ENCODE measurements at regions not wholly inside any gene's neighbourhood (a gene's known extent, or its start where the extent isn't known, plus 50 kb on each side); places are given as distances from the start of the nearest gene placed in this dataset.

GRCh38 chr19:5392486-5392885 is 51.9 kb upstream of the PTPRS start:
- DNase-seq = no peak

DNA sequence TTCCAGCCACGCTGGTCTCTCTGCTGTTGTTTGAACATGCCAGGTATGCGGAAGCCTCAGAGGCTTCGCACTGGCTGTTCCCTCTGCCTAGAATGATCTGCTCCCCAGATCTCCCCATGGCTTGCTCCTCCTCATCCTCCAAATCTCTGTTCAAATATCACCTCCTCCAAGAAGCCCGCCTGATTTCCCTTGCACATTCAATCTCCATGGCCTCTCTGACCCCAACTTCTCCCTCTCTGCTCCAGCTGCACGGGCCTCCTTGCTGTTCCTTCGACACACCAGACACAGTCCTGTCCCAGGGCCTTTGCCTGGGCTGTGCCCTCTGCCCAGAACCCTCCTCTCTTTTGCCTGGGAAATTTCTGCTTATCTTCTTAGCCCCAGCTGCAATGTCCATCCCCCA is 52.5 kb upstream of the PTPRS start:
- no peak for DNase-seq

DNA sequence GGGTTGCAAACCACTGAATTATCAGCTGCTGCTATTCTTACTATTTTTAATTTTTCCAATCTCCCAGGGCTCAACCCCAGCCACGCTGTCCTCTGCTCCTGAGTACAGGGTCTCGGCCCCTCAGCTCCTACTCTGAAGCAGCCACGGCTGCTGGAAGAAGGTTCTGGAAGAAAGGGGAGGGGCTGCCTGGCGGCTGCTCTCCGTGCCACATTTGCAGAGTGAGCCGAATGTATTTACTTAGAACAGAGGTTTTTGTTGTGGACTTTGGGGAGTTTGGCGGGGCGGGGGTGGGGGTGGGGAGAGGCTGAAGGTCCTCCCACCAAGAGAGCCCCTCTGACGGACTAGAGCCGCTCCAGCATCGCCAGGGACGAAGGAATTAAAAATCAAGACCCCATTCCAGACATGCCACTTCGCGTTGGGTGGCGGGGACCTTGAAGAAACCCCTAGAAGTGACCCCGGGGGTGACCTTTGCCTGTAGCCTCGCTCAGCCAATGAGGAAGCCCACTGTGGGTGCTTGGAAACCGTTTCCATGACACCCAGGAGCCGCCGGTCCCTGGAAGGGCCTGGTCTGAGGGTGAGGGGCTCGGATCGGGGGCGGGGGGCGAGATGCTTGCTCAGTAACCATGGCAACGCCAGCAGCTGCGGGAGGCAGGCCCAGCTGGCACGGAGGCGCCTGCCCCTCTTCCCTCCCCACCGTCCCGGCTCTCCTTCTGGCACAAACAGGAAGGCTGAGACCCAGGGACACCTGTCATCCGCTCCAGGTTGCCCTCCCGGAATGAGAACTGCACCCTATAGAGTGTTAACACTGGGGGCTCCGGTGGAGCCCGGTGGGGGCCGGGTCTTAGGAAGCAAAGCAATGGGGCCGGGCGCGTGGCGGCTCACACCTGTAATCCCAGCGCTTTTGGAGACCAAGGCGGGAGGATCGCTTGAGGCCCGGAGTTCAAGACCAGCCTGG is 54.2 kb upstream of the PTPRS start:
- no peak for DNase-seq

GRCh38 chr19:5395556-5395955 is 54.9 kb upstream of the PTPRS start:
- no peak for DNase-seq

DNA sequence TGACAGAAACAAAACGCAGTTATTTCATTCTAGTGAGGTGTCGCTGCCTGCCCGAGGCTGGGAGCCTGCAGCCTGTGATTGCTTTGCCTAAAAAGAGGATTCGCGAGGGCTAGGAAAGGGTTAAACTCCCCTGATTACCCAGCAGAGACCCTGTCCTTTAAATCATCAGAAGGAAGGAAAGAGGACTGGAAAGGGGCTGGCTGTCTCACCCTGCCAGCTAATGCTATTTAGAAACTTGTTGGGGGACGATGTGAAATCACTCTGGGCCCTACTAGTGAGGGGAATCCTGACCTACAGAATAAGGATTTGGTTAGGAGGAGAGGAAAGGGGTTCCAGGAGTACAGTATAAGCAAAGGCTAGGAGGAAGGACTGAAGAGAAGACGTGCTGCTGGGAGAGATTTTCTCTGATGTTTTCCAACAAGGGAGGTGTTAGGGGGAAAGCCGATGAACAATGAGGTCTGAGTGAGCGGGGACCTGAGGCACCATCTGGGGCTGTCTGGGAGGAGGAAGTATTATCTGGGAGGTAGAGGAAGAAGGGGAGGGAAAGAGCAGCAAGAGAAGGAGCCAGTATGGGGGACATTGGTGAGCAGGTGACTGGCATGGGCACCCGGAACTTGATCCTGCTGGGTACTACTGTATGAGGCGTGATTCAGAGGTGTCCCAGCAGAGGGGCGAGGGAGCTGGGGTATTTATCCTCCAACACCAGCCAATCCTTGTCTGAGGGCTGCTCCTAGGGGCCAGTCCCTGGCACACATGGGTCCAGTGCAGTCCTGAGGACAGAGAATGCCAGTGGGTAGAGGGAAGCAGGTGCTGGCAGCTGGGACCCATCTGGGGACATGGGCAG is 55.7 kb upstream of the PTPRS start:
- no peak for DNase-seq

- no peak for DNase-seq
These were observed 56.4 kb upstream of the PTPRS start for GRCh38 chr19:5396963-5397362.

DNA sequence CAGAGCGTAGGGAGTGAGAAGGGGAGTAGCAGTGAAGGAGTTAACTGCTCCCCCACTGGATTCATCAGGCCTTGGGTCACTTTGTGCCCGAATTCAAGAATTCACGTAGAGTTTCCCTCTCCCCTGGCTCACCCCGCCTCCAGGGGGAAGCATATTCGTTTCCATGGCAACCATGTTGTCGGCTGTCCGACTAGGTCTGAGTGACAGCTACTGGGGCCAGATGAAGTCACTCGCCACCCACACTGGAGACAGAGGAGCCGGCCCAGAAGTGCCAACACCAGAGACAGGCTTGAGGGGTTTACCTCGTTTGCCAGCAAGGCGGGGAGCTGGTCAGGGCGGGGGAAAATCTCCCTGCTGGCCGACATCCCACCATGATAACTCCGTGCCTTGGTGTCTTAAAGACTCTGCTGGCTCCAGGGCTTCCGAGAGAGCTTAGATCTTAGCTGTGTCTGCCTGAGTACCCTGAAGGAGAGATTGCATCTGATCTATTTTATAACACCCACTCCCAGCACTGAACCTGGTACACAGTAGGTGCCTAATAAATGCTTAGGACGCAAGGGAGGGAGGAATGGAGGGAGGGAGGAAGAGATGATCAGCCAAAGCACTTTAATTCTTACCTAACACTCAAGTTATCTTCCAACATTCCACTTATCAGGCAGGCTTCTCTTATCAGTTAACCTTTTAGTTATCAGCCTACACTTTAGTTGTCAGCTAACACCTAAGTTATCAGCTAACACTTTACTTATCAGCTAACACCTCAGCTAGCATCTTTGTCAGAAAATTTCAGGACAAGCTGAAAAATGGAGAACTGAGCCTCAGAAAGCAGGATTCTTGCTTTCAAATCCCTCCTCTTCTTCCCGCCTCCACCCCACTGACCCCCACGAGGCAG is 57.2 kb upstream of the ZNRF4 start:
- peak; percentile 56 for DNase-seq

DNA sequence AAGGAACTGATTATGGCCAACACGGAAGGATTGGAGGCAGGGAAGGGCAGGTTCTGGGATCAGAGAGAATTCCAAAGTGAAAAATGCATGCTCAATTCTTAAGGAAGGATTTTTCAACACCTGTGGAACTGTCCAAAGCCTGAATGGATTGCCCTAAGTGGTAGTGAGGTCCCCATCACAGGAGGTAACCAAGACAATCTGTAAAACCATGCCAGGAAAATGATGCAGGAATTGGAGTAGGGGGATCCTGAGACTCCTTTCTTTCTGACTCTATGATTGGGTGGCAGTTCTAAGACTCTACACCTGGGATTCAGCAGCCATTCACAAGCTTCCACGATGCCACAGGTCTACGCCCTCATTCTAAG is 56.5 kb upstream of the ZNRF4 start:
- DNase-seq = no peak

DNA sequence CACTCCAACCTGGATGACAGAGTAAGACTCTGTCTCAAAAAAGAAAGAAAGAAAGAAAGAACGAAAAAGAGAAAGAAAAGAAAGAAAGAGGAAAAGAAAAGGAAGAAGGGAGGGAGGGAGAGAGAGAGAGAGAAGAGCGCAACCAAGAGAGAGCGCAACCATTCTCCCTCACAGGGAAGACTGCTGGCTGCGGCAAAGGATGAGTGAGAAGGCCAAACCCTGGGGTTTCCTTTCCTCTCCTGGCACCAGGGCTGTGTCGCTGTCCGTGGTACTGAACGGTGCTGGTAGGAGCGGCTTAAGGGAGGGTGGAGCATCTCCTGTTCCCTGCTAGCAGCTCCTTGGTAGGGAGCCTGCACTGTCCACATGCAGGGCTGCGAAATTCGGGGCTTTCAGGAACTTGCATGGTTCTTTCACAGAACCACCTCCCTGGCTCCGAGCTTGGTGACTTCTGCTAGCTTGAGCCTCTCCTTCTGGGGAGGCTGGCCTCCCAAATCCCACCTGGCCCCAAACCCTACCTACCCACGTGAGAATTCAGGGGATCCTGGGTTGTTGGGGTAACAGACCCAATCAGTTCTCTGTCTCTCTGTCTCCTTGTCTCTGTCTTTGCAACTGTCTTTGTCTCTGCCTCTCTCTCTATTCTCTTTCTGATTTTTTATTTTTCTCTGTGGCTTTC is 51.1 kb upstream of the ZNRF4 start:
- DNase-seq = peak; percentile 13

All from NCI-H2227 treated with DMSO at 0.1 percent for 48 hours (cell line).